H1 (cell line): ENCODE measurements at regions not wholly inside any gene's neighbourhood (a gene's known extent, or its start where the extent isn't known, plus 50 kb on each side); places are given as distances from the start of the nearest gene placed in this dataset.

Source experiments
- CTCF ChIA-PET: fragments of 300-600 bp; sonication (Branson Sonifier 250); formaldehyde crosslinking; loops from one replicate; lab custom pipeline; 2021; ENCODE audit not compliant: partially characterized antibody; lab: Charles Lee
- POLR2A ChIA-PET: fragments of 300-600 bp; sonication (Branson Sonifier 250); formaldehyde crosslinking; loops from one replicate; lab custom pipeline; 2021; ENCODE audit warnings: inconsistent platforms; ENCODE audit not compliant: partially characterized antibody; lab: Charles Lee
- DNase-seq, 2 experiments: peaks; one replicate each; pipeline versions ENCODE4 v3.0.0 to v3.0.0-alpha.2; 2010 to 2022; ENCODE audit warnings: low spot score in 2 of 2, low read depth in 1 of 2, mixed read lengths in 1 of 2
- FAIRE-seq: peaks from 2 replicates; lab custom pipeline; 2011; peaks lifted over from hg19 to GRCh38; lab: Jason Lieb, UNC
- H2AFZ ChIP-seq: 2 replicates; pipeline ENCODE4 v1.8.1; 2012; ENCODE audit warnings: low read length, inconsistent platforms
- H2AK5ac ChIP-seq: 2 replicates; pipeline ENCODE4 v1.6.1; 2013; ENCODE audit warnings: low read depth, low read length
- H2BK120ac ChIP-seq: replicated peaks from 2 replicates; pipeline ENCODE3; 2013; ENCODE audit warnings: low read depth, low read length, inconsistent platforms
- H2BK12ac ChIP-seq: 2 replicates; pipeline ENCODE4 v1.6.1; 2013; ENCODE audit warnings: low read depth, low read length
- H2BK15ac ChIP-seq: 2 replicates; pipeline ENCODE4 v1.6.1; 2013; ENCODE audit warnings: low read length
- H2BK20ac ChIP-seq: 2 replicates; pipeline ENCODE4 v1.6.1; 2013; ENCODE audit warnings: low read length
- H2BK5ac ChIP-seq: 2 replicates; pipeline ENCODE4 v1.6.1; 2013; ENCODE audit warnings: low read depth, low read length
- H3K14ac ChIP-seq: 2 replicates; pipeline ENCODE4 v1.6.1; 2013; ENCODE audit warnings: inconsistent platforms; ENCODE audit not compliant: insufficient read length
- H3K18ac ChIP-seq: 2 replicates; pipeline ENCODE4 v1.6.1; 2013; ENCODE audit warnings: low read length; ENCODE audit errors: extremely low read depth
- H3K23ac ChIP-seq: 2 replicates; pipeline ENCODE4 v1.6.1; 2013; ENCODE audit warnings: inconsistent platforms; ENCODE audit not compliant: insufficient read length
- H3K23me2 ChIP-seq: 2 replicates; pipeline ENCODE4 v1.6.1; 2013; ENCODE audit warnings: low read depth, low read length
- H3K27ac ChIP-seq: 2 replicates; pipeline ENCODE4 v1.6.1; 2011; ENCODE audit warnings: low read depth, low read length, inconsistent platforms
- H3K27me3 ChIP-seq, 4 experiments: replicated peaks in 1 of 4; 1 replicate in 1 of 4; 2 replicates in 3 of 4; pipeline versions ENCODE4 v1.6.1 to v1.8.1; 2011 to 2013; ENCODE audit warnings: low read length in 3 of 4, mild to moderate bottlenecking in 3 of 4, inconsistent platforms in 2 of 4, mixed read lengths in 2 of 4, moderate library complexity in 1 of 4; ENCODE audit not compliant: control insufficient read depth in 3 of 4, insufficient read depth in 3 of 4; ENCODE audit errors: extremely low read depth in 1 of 4
- H3K36me3 ChIP-seq, 4 experiments: 2 replicates each; pipeline versions ENCODE4 v1.6.1 to v1.8.1; 2011 to 2013; ENCODE audit warnings: mild to moderate bottlenecking in 4 of 4, low read length in 3 of 4, moderate library complexity in 2 of 4, control low read depth in 1 of 4, inconsistent platforms in 1 of 4; ENCODE audit not compliant: insufficient read depth in 4 of 4, control insufficient read depth in 2 of 4
- H3K4ac ChIP-seq: replicated peaks from 2 replicates; pipeline ENCODE3; 2013; ENCODE audit warnings: low read length, low read depth, mixed read lengths, inconsistent platforms; ENCODE audit not compliant: insufficient read length
- H3K4me1 ChIP-seq, 4 experiments: replicated peaks in 1 of 4; 1 replicate in 1 of 4; 2 replicates in 3 of 4; pipeline versions ENCODE4 v1.6.1 to v1.8.1; 2011 to 2013; ENCODE audit warnings: low read length in 3 of 4, inconsistent platforms in 2 of 4, mixed read lengths in 1 of 4; ENCODE audit not compliant: insufficient read depth in 4 of 4, control insufficient read depth in 3 of 4
- H3K4me2 ChIP-seq, 2 experiments: 2 replicates each; pipeline versions ENCODE4 v1.6.1 to v1.8.1; 2011 to 2013; ENCODE audit warnings: low read depth in 2 of 2, low read length in 2 of 2, control low read depth in 1 of 2, inconsistent platforms in 1 of 2, mild to moderate bottlenecking in 1 of 2; ENCODE audit not compliant: insufficient read depth in 1 of 2
- H3K4me3 ChIP-seq, 4 experiments: fragments of 200-600, 300-600 bp in 1 of 4; sonication (generic), shearing (Covaris generic), sonication (Bioruptor Twin) in 1 of 4; 2 replicates each; pipeline versions ENCODE4 v1.5.1 to v1.8.1; 2011 to 2016; ENCODE audit warnings: low read length in 4 of 4, low read depth in 3 of 4, control low read depth in 2 of 4, inconsistent platforms in 2 of 4, mild to moderate bottlenecking in 2 of 4, mixed read lengths in 1 of 4, moderate library complexity in 1 of 4; ENCODE audit not compliant: insufficient read depth in 2 of 4; ENCODE audit errors: extremely low read depth in 1 of 4
- H3K56ac ChIP-seq: replicated peaks from 2 replicates; pipeline ENCODE3; 2013; ENCODE audit warnings: low read depth, mild to moderate bottlenecking, mixed read lengths, low read length, inconsistent platforms; ENCODE audit not compliant: insufficient read length
- H3K79me1 ChIP-seq: 2 replicates; pipeline ENCODE4 v1.6.1; 2013; ENCODE audit warnings: low read depth, low read length, control low read depth
- H3K79me2 ChIP-seq, 2 experiments: 2 replicates each; pipeline versions ENCODE4 v1.6.1 to v1.8.1; 2012 to 2013; ENCODE audit warnings: low read length in 2 of 2, mild to moderate bottlenecking in 2 of 2, inconsistent platforms in 1 of 2; ENCODE audit not compliant: insufficient read depth in 2 of 2, control insufficient read depth in 1 of 2
- H3K9ac ChIP-seq, 4 experiments: replicated peaks in 1 of 4; 1 replicate in 1 of 4; 2 replicates in 3 of 4; pipeline versions ENCODE4 v1.6.1 to v1.8.1; 2011 to 2013; ENCODE audit warnings: low read depth in 3 of 4, low read length in 3 of 4, control low read depth in 2 of 4, mild to moderate bottlenecking in 2 of 4, moderate library complexity in 2 of 4, inconsistent platforms in 1 of 4; ENCODE audit errors: extremely low read depth in 1 of 4
- H3K9me3 ChIP-seq, 2 experiments: 2 replicates each; pipeline versions ENCODE4 v1.6.1 to v1.8.1; 2012 to 2013; ENCODE audit warnings: mild to moderate bottlenecking in 2 of 2, moderate library complexity in 2 of 2, control low read depth in 1 of 2, inconsistent platforms in 1 of 2, low read depth in 1 of 2, low read length in 1 of 2, mixed read lengths in 1 of 2; ENCODE audit not compliant: insufficient read depth in 2 of 2
- H4K20me1 ChIP-seq, 2 experiments: replicated peaks in 1 of 2; 2 replicates each; pipeline versions ENCODE3 to v1.8.1; 2011 to 2013; ENCODE audit warnings: inconsistent platforms in 2 of 2, low read length in 2 of 2, mild to moderate bottlenecking in 1 of 2; ENCODE audit not compliant: insufficient read depth in 2 of 2, control insufficient read depth in 1 of 2
- H4K5ac ChIP-seq: 2 replicates; pipeline ENCODE4 v1.6.1; 2013; ENCODE audit warnings: low read length, low read depth, mixed read lengths, inconsistent platforms; ENCODE audit not compliant: insufficient read length
- H4K8ac ChIP-seq: 2 replicates; pipeline ENCODE4 v1.8.0; 2013; ENCODE audit warnings: mild to moderate bottlenecking, moderate library complexity, low read length, inconsistent platforms; ENCODE audit not compliant: insufficient read depth; ENCODE audit errors: extremely low read depth
- H4K91ac ChIP-seq: replicated peaks from 2 replicates; pipeline ENCODE3; 2013; ENCODE audit warnings: low read length, mixed read lengths, inconsistent platforms; ENCODE audit not compliant: insufficient read length
- WGBS, 2 experiments: shearing (Covaris generic) in 1 of 2; methylation state at CpG; one replicate each; pipeline versions ENCODE4 v1.1.6 to v1.1.7; 2013 to 2015; ENCODE audit warnings: low lambda C conversion rate in 2 of 2, mixed read lengths in 2 of 2, inconsistent platforms in 1 of 2, low coverage in 1 of 2, missing lambda C conversion rate in 1 of 2; ENCODE audit not compliant: insufficient replicate concordance in 2 of 2, insufficient coverage in 1 of 2, insufficient read length in 1 of 2; ENCODE audit errors: extremely low coverage in 1 of 2, missing lambda C conversion rate in 1 of 2; 5-methylcytosine and 5-hydroxymethylcytosine counted together

DNA sequence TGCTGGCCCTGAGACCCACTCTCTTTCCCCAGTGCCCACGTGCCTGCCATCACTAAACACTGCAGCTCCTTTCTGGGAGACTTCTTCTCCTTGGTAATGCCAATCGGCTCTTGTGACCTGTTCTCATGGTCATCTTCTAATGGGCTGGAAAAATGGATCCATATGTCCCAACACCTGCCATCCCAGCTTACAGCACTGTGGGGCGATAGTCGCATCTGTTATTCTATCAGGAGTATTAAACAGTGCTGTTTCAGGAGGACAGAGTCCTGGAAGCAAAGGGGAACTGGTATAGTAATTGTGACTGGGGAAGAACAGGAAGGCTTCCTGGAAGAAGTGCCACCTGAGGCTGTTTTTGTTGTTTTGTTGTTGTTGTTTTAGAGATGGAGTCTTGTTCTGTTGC is 411.2 kb downstream of the GLRX3 start:
- CTCF ChIA-PET = interaction anchor here (1.1 to 2.0 kb wide), 4 partner anchors 19 to 518 kb away, joined by 3 to 5 read pairs (median 3); no protein-coding TSS in a partner anchor
- Histone ChIP-seq H2BK20ac (no peak overlapping the region), H2AK5ac (no peak overlapping the region), H3K27ac (no peak overlapping the region), H3K9ac (no peak overlapping the region), H3K23ac (no peak overlapping the region), H3K9me3 (no peaks in the 10 kb centered on the region), H3K23me2 (no peaks in the 10 kb centered on the region; the same call in 1 of the 2 replicates), H3K18ac (no peak overlapping the region), H3K4me1 (peaks cover 0 to 5% (median 1%) of the 10 kb centered on the region in 4 experiments; a peak in 2 of 7 replicates), H3K4ac (no peak overlapping the region), H2BK120ac (no peak overlapping the region), H3K27me3 (no peaks in the 10 kb centered on the region), H2BK12ac (no peak overlapping the region), H3K36me3 (no peaks in the 10 kb centered on the region), H3K79me2 (no peaks in the 10 kb centered on the region), H3K4me3 (no peak overlapping the region), H4K91ac (no peak overlapping the region), H4K8ac (no peak overlapping the region), H2AFZ (no peak overlapping the region), H4K5ac (no peak overlapping the region), H2BK15ac (peak overlapping the region; percentile 61; the same call in 1 of the 2 replicates), H3K79me1 (no peaks in the 10 kb centered on the region), H4K20me1 (no peaks in the 10 kb centered on the region), H3K56ac (no peak overlapping the region), H3K14ac (no peak overlapping the region), H3K4me2 (no peak overlapping the region), H2BK5ac (no peak overlapping the region)
- FAIRE-seq (peak; percentile 77), DNase-seq (no peak)
- POLR2A ChIA-PET = no interaction called here
- 72% methylated on average over 4 of the region's 4 CpGs; no CpG with 5 or more reads in 1 of the 2 experiments for WGBS, 2 experiments
